Bronchial epithelial cell (primary cell): ENCODE measurements at regions not wholly inside any gene's neighbourhood (a gene's known extent, or its start where the extent isn't known, plus 50 kb on each side); places are given as distances from the start of the nearest gene placed in this dataset.

ENCODE experiments used
- DNase-seq: peaks from one replicate; pipeline ENCODE4 v3.0.0-alpha.2; 2010; ENCODE audit warnings: low read depth
- FAIRE-seq: peaks from 2 replicates; lab custom pipeline; 2011; peaks lifted over from hg19 to GRCh38; lab: Jason Lieb, UNC
- H3K27me3 ChIP-seq: 2 replicates; pipeline ENCODE4 v1.5.1; 2011; ENCODE audit warnings: low read length; ENCODE audit not compliant: control insufficient read depth, insufficient read depth
- H3K36me3 ChIP-seq: 2 replicates; pipeline ENCODE4 v1.5.1; 2011; ENCODE audit warnings: low read length; ENCODE audit not compliant: control insufficient read depth, insufficient read depth
- H3K4me3 ChIP-seq: 2 replicates; pipeline ENCODE4 v1.5.1; 2011; ENCODE audit warnings: mild to moderate bottlenecking, low read depth, low read length, control low read depth
- CTCF ChIP-seq: IDR thresholded peaks from 2 replicates; pipeline ENCODE4 v1.5.1; 2011; ENCODE audit warnings: mild to moderate bottlenecking, moderate library complexity, low read length, control low read depth, inconsistent platforms; ENCODE audit not compliant: insufficient read depth, severe bottlenecking

- no peak for FAIRE-seq
- DNase-seq, result no peak
- TF ChIP-seq CTCF, result no peak
- Histone ChIP-seq H3K36me3 (peaks cover 10% of the 10 kb centered on the region), H3K4me3 (no peak overlapping the region), H3K27me3 (no peaks in the 10 kb centered on the region)
Measured at GRCh38 chr17:72426948-72427760, 306.3 kb downstream of the SOX9 start.

GRCh38 chr17:72427761-72428109, 306.9 kb downstream of the SOX9 start:
- H3K4me3 ChIP-seq, result no peak overlapping the region
- no peak for TF ChIP-seq CTCF
- no peaks in the 10 kb centered on the region for H3K27me3 ChIP-seq
- DNase-seq (no peak), FAIRE-seq (no peak)
- H3K36me3 ChIP-seq, result peaks cover 10% of the 10 kb centered on the region

GRCh38 chr17:72429066-72429638, 308.3 kb downstream of the SOX9 start:
- DNase-seq (no peak), FAIRE-seq (no peak)
- Histone ChIP-seq H3K27me3 (no peaks in the 10 kb centered on the region), H3K36me3 (peaks cover 10% of the 10 kb centered on the region), H3K4me3 (no peak overlapping the region)
- no peak for TF ChIP-seq CTCF

GRCh38 chr17:72430611-72431432, 310.0 kb downstream of the SOX9 start:
- TF ChIP-seq CTCF, result no peak
- no peaks in the 10 kb centered on the region for H3K27me3 ChIP-seq
- DNase-seq (no peak), FAIRE-seq (no peak)
- no peak overlapping the region for H3K4me3 ChIP-seq
- H3K36me3 ChIP-seq, result peaks cover 10% of the 10 kb centered on the region

GRCh38 chr17:72432143-72432621, 311.4 kb downstream of the SOX9 start:
- Histone ChIP-seq H3K4me3 (no peak overlapping the region), H3K27me3 (no peaks in the 10 kb centered on the region), H3K36me3 (peaks cover 5% of the 10 kb centered on the region)
- no peak for DNase-seq
- no peak for TF ChIP-seq CTCF
- FAIRE-seq, result no peak
